ENCODE measurements at regions not wholly inside any gene's neighbourhood (a gene's known extent, or its start where the extent isn't known, plus 50 kb on each side); places are given as distances from the start of the nearest gene placed in this dataset.
"Not testable (repeated sequence)": the region's sequence is repeated elsewhere in the genome, so short reads cannot be mapped to it uniquely, and the experiment has no call there.

DNA sequence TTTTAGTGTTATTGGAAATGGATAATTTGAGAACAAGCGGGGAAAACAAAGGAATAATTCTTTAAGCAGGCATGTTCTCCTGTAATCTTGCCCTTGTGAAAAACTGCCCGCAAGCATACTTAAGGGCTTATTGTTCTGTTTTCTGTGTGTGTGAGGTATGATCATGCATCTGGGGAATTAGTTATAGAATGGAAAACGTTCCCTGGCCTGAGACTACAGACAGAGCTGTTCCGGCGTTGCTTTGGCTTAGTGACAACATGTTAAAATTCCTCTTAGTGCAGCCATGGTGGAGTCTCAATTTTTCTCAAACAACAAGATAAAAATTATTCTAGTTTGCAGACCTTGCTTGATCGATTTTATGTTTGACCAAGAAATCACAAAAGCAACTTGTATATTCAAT, 560.2 kb upstream of the SPRY2 start:
- DNase-seq, result no peak

DNA sequence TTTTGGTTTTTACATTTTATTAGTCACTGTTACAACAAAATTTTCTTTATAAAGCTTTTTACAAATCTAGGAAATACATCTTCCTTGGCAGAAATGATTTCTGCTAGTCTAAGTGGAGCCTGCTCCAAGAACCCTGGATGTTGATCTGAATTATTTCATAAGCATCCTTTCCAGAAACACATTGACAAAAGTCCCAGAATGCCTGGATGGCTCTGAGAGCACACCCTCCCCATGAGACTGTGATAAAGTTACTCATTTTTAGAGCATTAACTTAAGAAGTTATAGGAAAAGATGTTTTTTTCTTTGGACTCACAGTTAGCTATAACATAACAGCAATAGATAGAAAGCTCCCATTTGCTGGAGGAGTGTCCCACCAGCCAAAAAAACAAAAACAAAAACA, 559.6 kb upstream of the SPRY2 start:
- no peak for DNase-seq

DNA sequence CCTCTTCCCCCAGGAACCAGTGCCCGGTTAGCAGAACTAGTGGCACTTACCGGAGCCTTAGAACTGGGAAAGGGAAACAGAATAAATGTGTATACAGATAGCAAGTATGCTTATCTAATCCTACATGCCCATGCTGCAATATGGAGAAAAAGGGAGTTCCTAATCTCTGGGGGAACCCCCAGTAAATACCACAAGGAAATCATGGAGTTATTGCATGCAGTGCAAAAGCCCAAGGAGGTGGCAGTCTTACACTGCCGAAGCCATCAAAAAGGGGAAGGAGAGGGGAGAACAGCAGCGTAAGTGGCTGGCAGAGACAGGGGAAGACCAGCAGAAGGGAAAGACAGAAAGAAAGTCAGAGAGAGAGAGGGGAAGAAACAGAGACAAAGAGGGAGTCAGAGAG, 556.7 kb upstream of the SPRY2 start:
- DNase-seq, result not testable (repeated sequence)

DNA sequence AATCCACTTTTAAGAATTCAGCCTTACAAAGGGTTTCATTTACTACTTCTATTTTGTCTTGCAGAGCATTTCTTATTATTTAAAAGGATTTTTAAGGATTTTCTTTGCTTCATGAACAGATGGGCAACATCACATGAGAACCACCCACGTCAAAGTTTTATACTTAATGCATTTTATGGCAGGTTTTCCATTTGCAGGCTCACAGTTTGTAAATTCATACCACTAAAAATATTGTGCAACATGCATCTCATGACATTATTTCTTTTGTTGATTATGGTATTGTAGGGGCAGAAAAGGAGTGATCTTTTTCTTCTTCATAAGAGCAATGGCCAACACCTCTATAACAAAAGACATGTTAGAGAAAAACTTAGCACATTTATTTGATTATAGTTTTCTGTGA, 554.0 kb upstream of the SPRY2 start:
- DNase-seq, result peak in 1 of 2 experiments; percentile 5

DNA sequence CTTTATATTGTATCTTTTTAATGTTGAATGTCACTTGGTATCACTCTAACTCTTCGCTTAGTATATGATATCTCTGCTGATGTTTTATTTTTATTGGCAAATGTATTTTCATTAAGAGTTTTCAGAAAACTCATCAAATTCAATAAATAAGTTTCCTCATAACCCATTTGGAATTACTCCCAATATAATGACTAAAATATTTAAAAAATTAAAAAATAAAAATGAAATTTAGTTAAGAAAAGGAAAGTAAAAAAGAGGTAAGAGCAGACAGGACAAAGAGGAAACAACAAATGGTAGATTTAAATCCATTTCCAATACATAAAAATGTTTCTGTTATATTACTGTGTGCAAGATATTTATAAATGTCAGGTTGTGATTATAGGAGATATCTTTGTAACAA, 548.9 kb upstream of the SPRY2 start:
- DNase-seq, result no peak

DNA sequence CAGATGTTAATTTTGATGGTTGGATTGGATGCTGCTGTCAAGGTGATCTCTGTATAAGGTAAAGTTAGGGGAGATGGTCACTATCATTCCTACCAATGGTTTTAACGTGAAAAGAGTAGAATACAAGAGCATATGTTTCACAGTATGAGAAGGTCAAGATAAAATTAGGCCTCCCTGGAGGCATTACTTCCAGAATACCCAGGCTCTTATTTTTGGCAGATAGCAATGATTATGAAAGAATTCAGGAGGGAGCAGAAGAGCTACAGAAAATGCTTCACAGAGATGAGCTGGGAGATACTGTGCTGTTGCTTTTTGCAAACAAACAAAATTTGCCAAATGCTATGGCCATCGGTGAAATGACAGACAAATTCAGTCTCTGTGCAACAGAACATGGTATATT, 547.5 kb upstream of the SPRY2 start:
- no peak for DNase-seq

DNA sequence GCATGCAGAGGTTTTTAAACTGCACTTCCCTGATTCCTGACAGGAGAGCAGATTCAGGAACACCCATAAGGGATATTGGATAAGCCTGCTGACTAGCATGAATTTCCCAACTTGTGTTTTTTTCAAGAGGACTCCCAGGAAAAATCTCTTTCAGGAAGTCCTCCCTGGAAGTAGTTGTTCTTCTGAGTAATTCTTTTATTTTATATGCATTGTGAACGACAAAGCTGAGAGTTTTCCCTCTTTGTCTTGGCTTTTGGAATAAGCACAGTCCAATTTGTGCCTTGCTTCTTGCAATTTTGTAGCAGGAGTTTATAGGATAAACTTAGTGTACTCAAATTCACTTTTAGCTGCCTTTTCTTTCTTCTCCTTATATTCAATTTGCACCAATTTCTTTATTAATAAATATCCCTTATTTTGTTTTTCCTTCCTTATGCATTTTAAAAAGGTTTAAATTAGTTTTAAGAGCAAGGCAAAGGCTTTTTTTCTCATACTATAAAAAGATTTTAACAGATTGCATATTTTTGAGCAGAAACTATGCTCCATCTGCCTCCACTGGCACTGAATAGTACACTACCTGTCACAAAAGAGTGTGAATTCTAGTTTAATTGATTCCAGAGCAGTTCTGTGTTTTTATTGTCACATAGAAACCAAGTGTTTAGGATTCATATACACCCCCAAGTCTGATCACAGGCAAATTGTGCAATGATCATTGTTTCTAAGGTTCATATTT, 543.3 kb upstream of the SPRY2 start:
- peak in 1 of 2 experiments; percentile 38 for DNase-seq

DNA sequence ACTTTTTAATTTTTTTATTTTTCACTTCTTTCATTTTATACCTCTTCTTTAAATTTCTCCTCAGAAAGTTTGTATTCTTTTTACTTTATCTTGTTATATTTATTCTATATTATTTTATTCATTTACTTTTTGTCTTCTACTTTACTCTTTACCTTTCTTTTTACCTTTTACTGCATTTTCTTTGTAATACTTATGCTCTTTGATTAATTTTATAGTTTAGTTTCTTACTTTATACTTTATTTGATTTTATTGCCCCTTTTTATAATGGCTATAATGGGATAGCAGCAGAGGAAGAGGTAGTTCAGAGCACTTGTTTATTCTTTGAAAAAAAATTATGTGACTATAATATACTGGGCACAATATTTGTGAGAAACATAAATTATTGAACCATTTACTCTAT, 542.6 kb upstream of the SPRY2 start:
- DNase-seq, result no peak

DNA sequence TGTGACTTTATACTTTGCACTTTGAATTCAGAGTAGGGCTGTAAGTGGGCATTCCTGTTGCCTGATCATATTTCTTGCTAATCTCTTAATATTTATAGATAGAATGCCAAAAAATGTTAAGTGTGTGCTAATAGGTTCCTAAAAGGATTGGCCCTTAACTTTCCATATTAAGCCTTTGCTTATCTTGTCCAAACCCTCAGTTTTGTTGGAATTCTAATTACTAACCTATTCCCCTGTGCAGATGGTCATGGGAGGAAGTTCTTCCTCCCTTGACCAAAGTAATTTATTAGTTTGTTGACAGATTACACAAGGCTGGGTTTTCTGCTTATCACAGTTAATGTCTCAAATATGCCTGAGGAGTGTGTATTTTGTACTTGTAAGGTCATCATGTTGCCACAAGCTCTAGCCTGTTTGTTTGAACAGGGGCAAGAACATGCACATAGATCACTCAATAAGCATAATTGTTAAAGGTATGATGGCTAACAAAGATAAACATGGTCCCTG, 541.1 kb upstream of the SPRY2 start:
- peak; percentile 17 to 35 for DNase-seq

DNA sequence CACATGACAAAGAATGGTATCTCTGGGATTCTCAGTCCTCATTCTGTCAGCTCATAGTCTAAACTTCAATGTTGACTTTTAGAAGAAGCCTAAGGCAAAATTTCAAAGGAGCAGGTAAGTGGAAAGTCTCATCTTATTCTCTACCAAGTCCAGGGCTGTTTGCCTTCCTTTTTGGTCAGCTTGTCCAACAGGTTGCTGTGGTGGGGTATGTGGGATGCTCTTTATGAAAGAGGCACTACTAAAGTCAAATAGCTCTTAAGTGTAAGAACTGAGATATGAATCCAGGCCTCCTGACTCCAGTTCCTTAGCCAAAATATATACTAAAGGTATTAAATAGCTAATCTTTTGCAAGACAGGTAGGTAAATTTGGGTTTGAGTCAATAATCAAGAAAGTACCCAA, 540.6 kb upstream of the SPRY2 start:
- DNase-seq, result no peak

DNA sequence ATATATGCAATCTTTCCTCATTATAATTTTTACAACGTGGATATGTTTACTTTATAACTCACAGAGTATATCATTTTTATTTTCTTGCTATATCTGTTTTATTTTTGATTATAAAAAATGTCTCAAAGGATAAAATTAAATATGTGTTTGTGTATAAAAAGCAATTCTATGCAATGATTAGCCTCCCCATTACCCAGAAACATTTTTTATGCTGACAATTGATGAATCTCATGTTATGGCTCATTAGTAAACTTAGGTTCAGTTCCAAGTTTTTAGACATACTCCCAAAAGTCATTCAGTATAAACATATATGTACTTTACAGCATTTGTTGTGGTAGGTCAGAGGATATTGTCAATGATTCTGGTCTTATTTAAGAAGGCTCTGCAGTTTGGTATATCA, 540.1 kb upstream of the SPRY2 start:
- no peak for DNase-seq

DNA sequence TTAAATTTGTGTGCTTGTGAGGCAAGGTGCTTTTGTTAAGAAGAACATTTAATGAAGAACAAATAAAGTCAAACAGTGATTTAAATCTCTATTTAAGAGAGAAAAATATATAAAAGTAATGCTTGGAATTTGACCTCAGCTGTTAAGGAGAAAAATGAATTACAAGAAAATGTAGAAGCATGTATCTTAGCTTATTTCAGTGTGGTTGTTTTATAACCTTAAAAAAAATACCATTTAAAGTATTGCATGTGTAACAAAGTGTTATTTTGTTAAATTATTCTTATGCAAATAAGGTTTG, 537.0 kb upstream of the SPRY2 start:
- no peak for DNase-seq

DNA sequence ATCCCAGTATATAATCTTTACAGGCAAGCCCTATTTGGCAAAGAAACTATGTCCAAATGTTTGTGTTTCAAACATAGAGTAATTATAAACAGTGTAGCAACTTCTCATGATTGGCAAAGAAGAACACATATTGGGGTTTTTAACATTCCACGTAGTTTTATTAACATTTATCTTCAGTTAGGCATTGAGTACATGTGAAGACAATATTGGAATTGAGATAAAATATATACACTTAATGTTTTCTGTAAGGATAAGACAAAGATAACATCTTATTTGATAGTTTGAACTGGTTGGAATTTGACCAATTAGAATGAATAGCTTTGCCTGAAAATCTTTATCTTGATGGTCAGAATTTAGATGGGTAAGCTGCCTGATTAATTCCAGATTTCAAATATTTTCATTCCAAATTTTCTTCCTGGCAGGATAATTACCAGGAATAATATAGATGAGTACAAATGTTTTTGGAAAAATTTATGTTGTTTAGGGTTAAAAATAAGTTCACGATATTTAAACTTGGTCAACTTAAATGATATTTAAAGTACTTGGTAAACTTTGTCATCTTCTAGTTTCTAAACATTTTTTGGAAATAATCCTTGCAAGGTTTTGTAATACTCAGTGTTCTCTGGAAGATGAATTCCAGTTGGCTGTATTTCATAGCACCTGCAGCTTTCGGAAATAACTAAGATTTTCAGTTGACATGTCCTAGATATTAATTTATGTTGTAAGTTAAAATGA, 536.5 kb upstream of the SPRY2 start:
- no peak for DNase-seq

DNA sequence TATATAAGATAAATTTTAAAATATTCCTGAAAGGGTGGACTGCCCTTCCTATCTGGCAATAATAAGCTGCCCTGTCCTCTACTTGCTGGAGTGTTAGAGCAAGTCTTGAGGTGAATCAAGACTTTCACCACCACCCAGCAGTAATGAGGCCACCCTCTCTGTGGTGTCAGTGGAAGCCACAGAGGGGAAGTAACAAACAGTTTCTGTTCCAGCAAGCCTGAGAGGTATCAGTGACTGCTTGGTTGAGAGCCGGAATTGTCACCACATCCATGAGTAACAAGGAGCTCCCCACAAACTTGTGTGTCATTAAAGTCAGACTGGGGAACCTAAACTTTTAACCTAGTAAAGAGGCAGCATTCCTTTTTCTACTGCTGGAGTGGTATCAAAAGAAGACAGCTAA, 532.7 kb upstream of the SPRY2 start:
- no peak for DNase-seq

DNA sequence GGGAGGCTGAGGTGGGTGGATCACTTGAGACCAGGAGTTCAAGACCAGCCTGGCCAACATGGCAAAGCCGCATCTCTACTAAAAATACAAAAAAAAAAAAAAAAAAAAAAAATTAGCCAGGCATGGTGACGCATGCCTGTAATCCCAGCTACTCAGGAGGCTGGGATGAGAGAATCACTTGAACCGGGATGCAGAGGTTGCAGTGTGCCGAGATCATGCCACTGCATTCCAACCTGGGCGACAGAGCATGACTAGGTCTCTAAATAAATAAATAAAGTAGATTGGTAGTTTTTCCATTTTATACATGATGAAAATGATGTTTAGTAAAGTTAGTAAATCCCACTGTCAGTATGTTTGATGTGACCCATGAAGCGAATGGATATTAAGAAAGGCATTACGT, 531.0 kb upstream of the SPRY2 start:
- DNase-seq, result not testable (repeated sequence)

DNA sequence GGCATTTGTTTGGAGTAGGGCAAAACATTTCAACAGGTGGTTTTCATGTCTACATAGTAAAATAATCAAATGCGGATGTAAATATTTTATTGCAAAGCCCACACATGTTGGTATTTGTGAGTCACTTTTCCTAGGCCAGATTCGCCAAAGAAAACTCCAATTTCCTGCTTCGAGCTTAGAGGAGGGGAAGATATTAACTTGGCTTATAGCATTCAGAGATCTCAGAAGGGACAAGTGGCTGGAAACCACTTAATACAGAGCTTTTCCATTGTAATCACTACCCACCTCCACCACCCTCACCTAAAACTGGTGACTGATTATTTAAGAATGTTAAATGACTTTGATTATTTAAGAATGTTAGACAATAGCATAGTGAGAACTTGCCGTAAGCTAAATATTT, 530.6 kb upstream of the SPRY2 start:
- DNase-seq, result no peak

DNA sequence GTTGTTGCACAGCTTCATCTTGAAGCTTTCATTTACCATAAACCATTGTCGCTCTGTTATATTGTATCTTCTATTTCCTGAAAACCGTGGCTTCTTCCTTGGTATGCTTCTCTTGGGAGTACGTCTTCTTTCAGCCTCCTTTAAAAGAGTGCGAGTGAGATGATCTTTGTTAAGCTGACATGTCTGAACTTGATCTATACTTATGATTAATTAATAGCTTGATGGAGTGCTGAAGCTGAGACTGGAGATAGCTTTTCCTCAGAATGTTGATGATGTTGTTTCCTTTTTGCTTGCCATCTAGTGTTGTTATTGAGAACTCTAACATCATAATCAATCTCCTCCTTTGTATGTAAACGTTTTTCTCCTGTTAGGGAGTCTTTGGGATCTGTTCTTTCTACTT, 529.3 kb upstream of the SPRY2 start:
- DNase-seq, result no peak

DNA sequence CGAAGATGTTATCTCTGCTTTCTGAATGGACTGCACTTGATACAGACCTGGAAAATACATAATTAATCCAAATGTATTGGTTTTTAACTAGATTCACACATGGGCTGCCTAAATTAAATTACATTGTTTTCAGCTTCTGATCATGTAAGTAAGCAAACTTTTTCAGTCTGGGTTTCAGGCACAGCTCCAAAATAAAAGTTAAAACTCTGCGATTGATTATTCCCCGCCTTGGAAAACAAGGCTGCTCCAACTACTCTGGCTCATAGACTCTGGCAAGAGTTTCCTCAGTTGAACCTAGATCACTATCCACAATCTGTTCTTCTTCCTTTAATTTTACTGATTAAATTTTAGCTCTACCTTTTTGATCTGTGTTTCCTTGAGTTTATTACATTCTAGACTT, 526.0 kb upstream of the SPRY2 start:
- no peak for DNase-seq

DNA sequence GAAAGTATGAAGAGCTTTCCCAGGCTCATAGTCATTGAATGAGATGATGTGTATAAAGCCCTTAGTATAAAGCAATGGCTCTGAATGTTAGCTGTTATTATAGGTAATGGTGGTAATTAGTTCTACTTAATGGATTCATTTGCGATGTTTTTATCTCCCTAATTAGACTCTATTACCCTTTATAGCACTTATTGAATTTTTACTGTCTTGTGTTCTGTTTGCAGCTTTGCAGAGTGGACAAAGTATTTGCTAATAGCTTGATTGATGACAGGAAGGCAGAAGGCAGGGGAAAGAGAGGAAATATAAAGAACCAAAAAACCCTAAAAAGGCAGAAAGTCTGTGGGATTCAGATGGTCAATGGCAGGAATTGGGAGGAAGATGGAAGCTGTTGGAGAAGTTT, 524.4 kb upstream of the SPRY2 start:
- no peak for DNase-seq

DNA sequence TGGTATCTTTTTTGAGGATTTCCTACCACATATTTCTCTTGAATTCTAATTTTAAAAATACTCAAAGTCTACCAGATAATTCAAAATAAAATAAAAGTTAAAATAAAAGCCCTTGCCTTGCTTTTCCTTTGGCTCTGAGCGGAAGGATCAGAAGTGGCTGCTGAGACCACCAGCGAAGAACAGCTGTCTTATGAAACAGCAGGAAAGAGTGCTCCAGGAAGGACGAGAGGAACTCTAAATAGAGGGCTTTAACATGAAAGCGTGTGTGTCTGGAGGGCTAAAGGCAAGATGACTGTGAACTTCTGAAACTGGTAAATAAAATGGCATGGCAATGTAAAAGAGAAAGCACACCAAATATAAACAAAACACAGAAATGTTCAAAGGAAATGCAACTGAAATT, 521.5 kb upstream of the SPRY2 start:
- DNase-seq, result no peak

DNA sequence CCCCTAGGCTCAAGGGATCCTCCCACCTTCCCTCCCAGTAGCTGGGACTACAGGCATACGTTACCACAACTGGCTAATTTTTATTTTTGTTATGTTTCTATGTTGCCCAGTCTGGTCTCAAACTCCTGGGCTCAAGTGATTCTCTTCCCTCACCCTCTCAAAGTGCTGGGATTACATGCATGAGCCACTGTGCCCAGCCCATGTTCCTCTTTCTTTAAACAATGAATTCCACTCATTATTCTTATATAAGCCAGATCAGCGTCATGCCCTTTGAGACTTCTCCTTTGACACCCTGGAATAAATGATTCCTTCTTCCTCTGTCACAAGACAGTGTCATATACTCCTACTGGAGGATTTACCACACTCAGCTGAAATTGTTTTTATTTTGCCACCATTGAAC, 519.9 kb upstream of the SPRY2 start:
- DNase-seq, result no peak

DNA sequence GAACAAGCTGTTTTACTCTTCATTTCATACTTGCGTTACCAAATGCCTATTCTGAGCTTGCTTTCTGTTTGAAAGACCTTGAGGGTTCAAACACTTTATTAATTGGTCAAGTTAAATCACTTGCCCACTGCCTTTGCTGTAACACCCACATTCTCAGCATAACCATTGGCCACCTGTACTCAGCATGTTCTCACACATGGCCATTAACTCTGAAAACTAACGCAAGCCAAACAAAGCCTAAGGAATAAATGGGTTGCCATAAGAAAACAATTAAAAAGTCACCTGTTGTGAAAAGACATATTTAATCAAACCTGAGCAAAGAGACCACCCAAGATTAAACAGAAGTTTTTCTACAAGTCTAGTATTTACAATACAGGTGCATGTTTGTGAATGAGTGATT, 517.2 kb upstream of the SPRY2 start:
- DNase-seq, result no peak

DNA sequence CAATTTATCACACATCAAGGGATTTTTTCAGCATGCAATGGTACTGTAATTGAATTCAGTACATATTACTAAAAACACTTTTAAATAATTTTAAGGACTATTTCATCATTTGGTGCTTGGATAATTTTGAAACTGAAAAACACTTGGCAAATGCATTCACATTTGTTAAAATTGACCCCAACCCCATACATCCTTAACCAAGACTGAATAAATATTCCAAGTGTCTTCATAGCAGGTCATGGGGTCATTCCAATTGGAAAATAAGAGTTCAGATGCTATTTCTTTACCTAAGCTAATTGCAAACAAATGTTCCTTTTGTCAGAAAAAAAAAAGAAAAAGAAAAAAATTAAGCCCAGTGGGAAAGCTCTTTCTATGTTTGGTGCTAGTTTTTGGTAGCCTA, 516.4 kb upstream of the SPRY2 start:
- DNase-seq, result no peak

DNA sequence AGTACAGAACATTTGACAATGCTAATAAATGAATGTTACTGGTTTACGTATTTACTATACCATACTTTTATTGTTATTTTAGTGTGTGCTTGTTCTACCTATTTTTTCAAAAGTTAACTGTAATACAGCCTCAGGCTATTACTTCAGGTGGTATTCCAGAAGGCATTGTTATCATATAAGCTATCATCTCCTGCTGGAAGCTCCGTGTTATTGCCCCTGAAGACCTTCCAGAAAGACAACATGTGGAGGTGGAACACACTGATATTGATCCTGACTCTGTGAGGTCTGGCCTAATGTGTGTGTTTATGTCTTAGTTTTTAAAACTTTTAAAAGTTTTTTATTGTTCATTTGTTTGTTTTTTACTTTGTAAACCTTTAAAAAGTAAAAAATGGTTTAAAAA, 509.8 kb upstream of the SPRY2 start:
- DNase-seq, result no peak

DNA sequence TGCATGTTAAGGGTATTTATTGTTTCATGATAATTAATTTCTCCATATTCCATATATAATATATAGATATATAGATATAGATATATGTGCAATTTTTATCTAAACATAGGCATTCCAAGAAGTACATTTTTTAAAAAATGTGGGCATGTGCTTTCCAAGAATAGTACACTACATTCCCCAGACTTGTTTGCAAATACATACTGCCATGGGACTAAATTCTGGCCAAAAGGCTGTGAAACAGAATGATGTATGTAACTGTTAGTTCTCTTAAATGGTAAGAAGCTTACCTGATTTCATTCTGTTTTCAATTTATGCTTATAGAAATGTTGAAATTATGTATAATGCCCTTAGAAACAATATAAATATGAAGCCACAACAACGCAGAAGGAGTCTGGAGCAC, 503.2 kb upstream of the SPRY2 start:
- DNase-seq, result no peak

Data from NCI-H524 (cell line).